T-helper 2 cell (primary cell): ENCODE measurements at regions not wholly inside any gene's neighbourhood (a gene's known extent, or its start where the extent isn't known, plus 50 kb on each side); places are given as distances from the start of the nearest gene placed in this dataset.
A peak's percentile ranks its signal among the peaks of the same experiment; 100 is the strongest.
"Not testable (repeated sequence)": the region's sequence is repeated elsewhere in the genome, so short reads cannot be mapped to it uniquely, and the experiment has no call there.

Experiments used
- DNase-seq, 5 experiments: peaks; one replicate each; pipeline versions ENCODE4 v3.0.0 to v3.0.0-alpha.2; 2012 to 2022

- DNase-seq = no peak
Measured at GRCh38 chr4:57206172-57206571, 96.0 kb upstream of the IGFBP7 start.

- no peak for DNase-seq
Measured at GRCh38 chr4:57205580-57205979, 95.4 kb upstream of the IGFBP7 start.

- no peak for DNase-seq
Measured at GRCh38 chr4:57200799-57201327, 90.7 kb upstream of the IGFBP7 start.

GRCh38 chr4:57199267-57199666 lies 89.1 kb upstream of the IGFBP7 start:
- no peak for DNase-seq

GRCh38 chr4:57195622-57196021 lies 85.4 kb upstream of the IGFBP7 start:
- no peak for DNase-seq

- no peak for DNase-seq
Measured at GRCh38 chr4:57194068-57194611, 84.0 kb upstream of the IGFBP7 start.

GRCh38 chr4:57193209-57193810 lies 83.1 kb upstream of the IGFBP7 start:
- no peak for DNase-seq

GRCh38 chr4:57191523-57192034 lies 81.4 kb upstream of the IGFBP7 start:
- DNase-seq = no peak

- peak in 1 of 5 experiments; percentile 8 for DNase-seq
Measured at GRCh38 chr4:57190601-57191481, 80.7 kb upstream of the IGFBP7 start.

GRCh38 chr4:57187246-57187645 lies 77.1 kb upstream of the IGFBP7 start:
- DNase-seq = no peak

GRCh38 chr4:57184378-57185029 lies 74.3 kb upstream of the IGFBP7 start:
- no peak for DNase-seq

GRCh38 chr4:57182132-57182874 lies 72.1 kb upstream of the IGFBP7 start:
- no peak for DNase-seq

GRCh38 chr4:57173136-57173535 lies 63.0 kb upstream of the IGFBP7 start:
- not testable (repeated sequence) for DNase-seq

- DNase-seq = no peak
Measured at GRCh38 chr4:57172065-57172464, 61.9 kb upstream of the IGFBP7 start.

- DNase-seq = no peak
Measured at GRCh38 chr4:57168982-57169381, 58.8 kb upstream of the IGFBP7 start.

- DNase-seq = peak; percentile 13 to 65 (median 44)
Measured at GRCh38 chr4:57163530-57164459, 53.6 kb upstream of the IGFBP7 start.

GRCh38 chr4:57162499-57163019 lies 52.4 kb upstream of the IGFBP7 start:
- peak in 1 of 5 experiments; percentile 3 for DNase-seq
